Activated T-cell treated with anti-CD3 and anti-CD28 coated beads, Interleukin-2, amount 50 U/mL, for 4 hours (primary cell): ENCODE measurements at regions not wholly inside any gene's neighbourhood (a gene's known extent, or its start where the extent isn't known, plus 50 kb on each side); places are given as distances from the start of the nearest gene placed in this dataset.

ENCODE experiments used
- ATAC-seq, 2 donors: fragments of 200-7000 bp; cut with Tn5 transposase; one replicate each; pipeline ENCODE4 v1.10.0; 2021
- DNase-seq: peaks from one replicate; pipeline ENCODE4 v3.0.0-alpha.2; 2020
- H3K27me3 Mint-ChIP-seq: one replicate; pipeline ENCODE4 v1.8.0; 2021; ENCODE audit warnings: low read depth, mixed read lengths
- H3K36me3 Mint-ChIP-seq: one replicate; pipeline ENCODE4 v1.8.0; 2022; ENCODE audit warnings: mixed read lengths; ENCODE audit not compliant: insufficient read depth
- H3K4me1 Mint-ChIP-seq: one replicate; pipeline ENCODE4 v1.8.0; 2021; ENCODE audit warnings: low read depth, mixed read lengths
- H3K4me3 Mint-ChIP-seq: one replicate; pipeline ENCODE4 v1.8.0; 2021; ENCODE audit warnings: mild to moderate bottlenecking, moderate library complexity, mixed read lengths
- H3K9me3 Mint-ChIP-seq: one replicate; pipeline ENCODE4 v1.8.0; 2021; ENCODE audit warnings: mixed read lengths

DNA sequence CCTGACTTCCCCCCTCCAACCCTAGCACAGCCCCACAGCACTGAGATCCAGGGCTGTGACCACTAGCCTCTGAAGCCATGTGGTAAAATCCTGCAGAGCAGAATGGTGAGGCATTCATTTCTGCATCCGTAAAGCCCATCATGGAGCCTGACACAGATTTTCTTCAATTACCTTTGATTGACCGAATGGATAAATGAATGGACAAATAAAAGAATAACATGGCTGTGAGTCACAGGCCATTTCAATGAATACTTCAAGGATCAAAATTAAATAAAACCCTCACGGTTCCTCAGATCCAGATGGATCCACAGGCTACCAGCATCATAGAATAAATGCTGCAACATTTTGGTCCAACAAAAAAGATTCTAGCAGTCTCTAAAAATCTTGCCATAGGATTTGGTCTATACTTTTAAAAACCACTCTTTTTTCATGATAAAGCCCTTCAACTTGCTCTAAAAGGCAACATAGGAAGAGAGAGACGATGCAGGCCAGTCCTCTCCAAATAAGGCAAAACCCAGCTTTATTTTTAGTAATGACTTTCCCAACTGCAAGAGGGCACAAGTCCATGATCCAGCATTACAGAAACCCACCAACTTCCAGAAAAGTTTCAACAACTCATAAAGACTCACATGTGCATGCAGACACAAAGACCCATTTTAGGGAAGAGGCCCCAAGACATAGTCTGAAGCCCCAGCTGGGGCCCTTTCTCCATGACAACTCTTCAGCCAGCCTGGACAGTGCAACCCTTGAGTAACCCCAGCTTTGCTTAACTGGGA is 52.4 kb upstream of the MRPS22 start:
- no peak for DNase-seq
- H3K4me1 Mint-ChIP-seq = no peaks in the 10 kb centered on the region
- H3K4me3 Mint-ChIP-seq = no peak overlapping the region
- H3K9me3 Mint-ChIP-seq = no peaks in the 10 kb centered on the region
- H3K36me3 Mint-ChIP-seq = no peaks in the 10 kb centered on the region
- ATAC-seq = no peak
- no peaks in the 10 kb centered on the region for H3K27me3 Mint-ChIP-seq

GRCh38 chr3:139292192-139292591 is 51.6 kb upstream of the MRPS22 start:
- Mint-ChIP-seq H3K9me3 (no peaks in the 10 kb centered on the region), H3K27me3 (no peaks in the 10 kb centered on the region), H3K4me3 (no peak overlapping the region), H3K4me1 (no peaks in the 10 kb centered on the region), H3K36me3 (no peaks in the 10 kb centered on the region)
- no peak for DNase-seq
- ATAC-seq = no peak

GRCh38 chr3:139292711-139293664 is 50.8 kb upstream of the MRPS22 start:
- ATAC-seq = no peak
- no peak for DNase-seq
- H3K27me3 Mint-ChIP-seq = no peaks in the 10 kb centered on the region
- H3K9me3 Mint-ChIP-seq = no peaks in the 10 kb centered on the region
- H3K4me3 Mint-ChIP-seq = no peak overlapping the region
- no peaks in the 10 kb centered on the region for H3K4me1 Mint-ChIP-seq
- H3K36me3 Mint-ChIP-seq = no peaks in the 10 kb centered on the region

DNA sequence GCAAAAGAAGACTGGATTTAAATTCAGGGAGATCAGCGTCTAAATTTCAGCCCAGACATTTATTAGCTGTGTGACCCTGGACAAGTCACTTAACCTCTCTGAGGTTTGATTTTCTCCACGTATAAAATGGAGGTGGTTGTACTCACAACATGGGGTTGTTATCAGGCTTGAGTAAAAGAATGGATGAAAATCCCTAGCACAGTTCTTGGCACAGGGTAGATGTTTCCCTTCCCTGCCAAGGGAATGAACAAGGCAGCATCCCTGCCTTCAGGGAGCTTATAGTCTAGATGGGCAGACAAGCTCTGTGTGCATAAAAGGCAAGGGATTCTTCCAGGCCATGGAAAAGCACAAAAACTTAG is 50.2 kb upstream of the MRPS22 start:
- DNase-seq (no peak), ATAC-seq (no peak)
- no peaks in the 10 kb centered on the region for H3K4me1 Mint-ChIP-seq
- no peak overlapping the region for H3K4me3 Mint-ChIP-seq
- no peaks in the 10 kb centered on the region for H3K27me3 Mint-ChIP-seq
- no peaks in the 10 kb centered on the region for H3K36me3 Mint-ChIP-seq
- no peaks in the 10 kb centered on the region for H3K9me3 Mint-ChIP-seq
